Breast epithelium (tissue), 3 donors: ENCODE measurements at regions not wholly inside any gene's neighbourhood (a gene's known extent, or its start where the extent isn't known, plus 50 kb on each side); places are given as distances from the start of the nearest gene placed in this dataset.

Experiments used
- CTCF ChIP-seq, 3 donors: fragments of 450-650 bp; IDR thresholded peaks; one replicate each; pipeline ENCODE4 v1.5.1; 2016 to 2017; ENCODE audit warnings: antibody characterized with exemption in 3 of 3, mild to moderate bottlenecking in 3 of 3, moderate library complexity in 3 of 3
- POLR2A ChIP-seq: fragments of 450-650 bp; IDR thresholded peaks from one replicate; pipeline ENCODE4 v1.6.1; 2016; ENCODE audit warnings: antibody characterized with exemption, mild to moderate bottlenecking, moderate library complexity
- POLR2AphosphoS5 ChIP-seq, 3 donors: sonication (generic); formaldehyde crosslinking; IDR thresholded peaks; one replicate each; pipeline ENCODE4 v1.6.1; 2017; ENCODE audit warnings: antibody characterized with exemption in 3 of 3

- TF ChIP-seq POLR2A: no peak
- TF ChIP-seq CTCF (IDR thresholded peaks at IDR 0.05): no peak
- no peak for TF ChIP-seq POLR2AphosphoS5 (IDR thresholded peaks at IDR 0.05)
Measured at GRCh38 chr2:196362973-196363549, 191.7 kb upstream of the STK17B start.
